Keratinocyte (primary cell): ENCODE measurements at regions not wholly inside any gene's neighbourhood (a gene's known extent, or its start where the extent isn't known, plus 50 kb on each side); places are given as distances from the start of the nearest gene placed in this dataset.

Experiments used
- DNase-seq: peaks from one replicate; pipeline ENCODE4 v3.0.0-alpha.2; 2011; ENCODE audit warnings: low read depth, missing footprints, low spot score
- FAIRE-seq: peaks from 2 replicates; lab custom pipeline; 2011; peaks lifted over from hg19 to GRCh38; lab: Jason Lieb, UNC
- H2AFZ ChIP-seq: 2 replicates; pipeline ENCODE4 v1.6.0; 2012; ENCODE audit warnings: low read length, control low read depth, inconsistent platforms; ENCODE audit not compliant: control insufficient read depth
- H3K27ac ChIP-seq: 2 replicates; pipeline ENCODE4 v1.5.1; 2011; ENCODE audit warnings: low read length; ENCODE audit not compliant: control insufficient read depth, insufficient read depth
- H3K27me3 ChIP-seq: 3 replicates; pipeline ENCODE4 v1.6.0; 2011; ENCODE audit warnings: low read length; ENCODE audit not compliant: control insufficient read depth, insufficient read depth; ENCODE audit errors: extremely low read depth
- H3K36me3 ChIP-seq, 2 experiments: 2 replicates in 1 of 2; 3 replicates in 1 of 2; pipeline ENCODE4 v1.5.1; 2011; ENCODE audit warnings: low read length in 2 of 2, mild to moderate bottlenecking in 1 of 2; ENCODE audit not compliant: control insufficient read depth in 2 of 2, insufficient read depth in 2 of 2; ENCODE audit errors: extremely low read depth in 1 of 2
- H3K4me1 ChIP-seq: 3 replicates; pipeline ENCODE4 v1.5.1; 2011; ENCODE audit warnings: low read length; ENCODE audit not compliant: control insufficient read depth, insufficient read depth; ENCODE audit errors: extremely low read depth
- H3K4me2 ChIP-seq: 3 replicates; pipeline ENCODE4 v1.6.0; 2011; ENCODE audit warnings: low read depth, low read length; ENCODE audit not compliant: control insufficient read depth, insufficient read depth; ENCODE audit errors: extremely low read depth
- H3K4me3 ChIP-seq, 3 experiments: fragments of 200-600 bp in 1 of 3; sonication (generic) in 1 of 3; 2 replicates in 2 of 3; 3 replicates in 1 of 3; pipeline ENCODE4 v1.5.1; 2011 to 2016; ENCODE audit warnings: low read length in 3 of 3, mild to moderate bottlenecking in 3 of 3, control low read depth in 2 of 3, inconsistent platforms in 1 of 3, low read depth in 1 of 3, mixed read lengths in 1 of 3, mixed run types in 1 of 3, moderate library complexity in 1 of 3; ENCODE audit not compliant: control insufficient read depth in 2 of 3, insufficient read depth in 2 of 3; ENCODE audit errors: extremely low read depth in 1 of 3
- H3K79me2 ChIP-seq: 2 replicates; pipeline ENCODE4 v1.6.0; 2012; ENCODE audit warnings: low read length; ENCODE audit not compliant: control insufficient read depth, insufficient read depth
- H3K9ac ChIP-seq: 3 replicates; pipeline ENCODE4 v1.6.0; 2011; ENCODE audit warnings: low read length; ENCODE audit not compliant: control insufficient read depth, insufficient read depth; ENCODE audit errors: extremely low read depth
- H3K9me1 ChIP-seq: 3 replicates; pipeline ENCODE4 v1.6.0; 2011; ENCODE audit warnings: low read length; ENCODE audit not compliant: control insufficient read depth, insufficient read depth; ENCODE audit errors: extremely low read depth
- H3K9me3 ChIP-seq: 2 replicates; pipeline ENCODE4 v1.5.1; 2012; ENCODE audit warnings: low read depth, low read length; ENCODE audit not compliant: control insufficient read depth
- H4K20me1 ChIP-seq: 3 replicates; pipeline ENCODE4 v1.6.0; 2011; ENCODE audit warnings: low read length; ENCODE audit not compliant: control insufficient read depth, insufficient read depth; ENCODE audit errors: extremely low read depth
- CTCF ChIP-seq, 3 experiments: IDR thresholded peaks in 1 of 3; conservative IDR thresholded peaks in 1 of 3; optimal IDR thresholded peaks in 1 of 3; 2 replicates in 2 of 3; 3 replicates in 1 of 3; pipeline versions ENCODE3 to v1.5.1; 2011; ENCODE audit warnings: low read length in 3 of 3, mild to moderate bottlenecking in 3 of 3, moderate library complexity in 2 of 3, control low read depth in 1 of 3, inconsistent platforms in 1 of 3; ENCODE audit not compliant: insufficient read depth in 2 of 3; ENCODE audit errors: extremely low read depth in 1 of 3
- EZH2 ChIP-seq: IDR thresholded peaks from one replicate; pipeline ENCODE4 v1.6.1; 2012; ENCODE audit warnings: inconsistent platforms, mild to moderate bottlenecking, low read length, moderate library complexity
- dilution Hi-C: fragments of 300-500 bp; cut with MboI; formaldehyde crosslinking; loops from one replicate; pipeline ENCODE4 v1.7.0; 2020; ENCODE audit warnings: low sequenced_read_pairs; ENCODE audit not compliant: extremely low pct_ligation_motif_present

GRCh38 chr3:177721864-177722785 lies 524.8 kb upstream of the TBL1XR1 start:
- Histone ChIP-seq H3K9me1 (no peaks in the 10 kb centered on the region), H4K20me1 (no peaks in the 10 kb centered on the region), H3K4me3 (no peak overlapping the region), H3K79me2 (no peaks in the 10 kb centered on the region), H3K27me3 (no peaks in the 10 kb centered on the region), H3K36me3 (no peaks in the 10 kb centered on the region), H3K9me3 (no peaks in the 10 kb centered on the region), H3K27ac (no peak overlapping the region), H2AFZ (no peak overlapping the region), H3K9ac (no peak overlapping the region), H3K4me1 (no peaks in the 10 kb centered on the region), H3K4me2 (no peak overlapping the region)
- no peak for TF ChIP-seq CTCF (optimal IDR thresholded peaks at IDR 0.05 in 1 of 3, IDR thresholded peaks at IDR 0.05 in 1 of 3, conservative IDR thresholded peaks at IDR 0.05 in 1 of 3; ENCODE audit: extremely low read depth in 1 of 3, insufficient read depth in 2 of 3, low read length in 3 of 3)
- no peak for TF ChIP-seq EZH2
- dilution Hi-C loops: no loop called here
- no peak for DNase-seq
- FAIRE-seq: no peak

GRCh38 chr3:177724020-177724638 lies 526.8 kb upstream of the TBL1XR1 start:
- H3K9ac ChIP-seq: no peak overlapping the region
- H3K9me3 ChIP-seq: no peaks in the 10 kb centered on the region
- no peaks in the 10 kb centered on the region for H4K20me1 ChIP-seq
- FAIRE-seq (no peak), DNase-seq (no peak)
- H3K27me3 ChIP-seq: no peaks in the 10 kb centered on the region
- no peak overlapping the region for H3K27ac ChIP-seq
- H3K79me2 ChIP-seq: no peaks in the 10 kb centered on the region
- dilution Hi-C loops: no loop called here
- H3K9me1 ChIP-seq: no peaks in the 10 kb centered on the region
- peak overlapping the region; percentile 43 for H2AFZ ChIP-seq
- H3K36me3 ChIP-seq: no peaks in the 10 kb centered on the region
- H3K4me2 ChIP-seq: no peak overlapping the region
- no peaks in the 10 kb centered on the region for H3K4me1 ChIP-seq
- no peak for TF ChIP-seq EZH2
- no peak for TF ChIP-seq CTCF (optimal IDR thresholded peaks at IDR 0.05 in 1 of 3, IDR thresholded peaks at IDR 0.05 in 1 of 3, conservative IDR thresholded peaks at IDR 0.05 in 1 of 3; ENCODE audit: extremely low read depth in 1 of 3, insufficient read depth in 2 of 3, low read length in 3 of 3)
- no peak overlapping the region for H3K4me3 ChIP-seq
